ENCODE measurements at regions not wholly inside any gene's neighbourhood (a gene's known extent, or its start where the extent isn't known, plus 50 kb on each side); places are given as distances from the start of the nearest gene placed in this dataset.
A peak's percentile ranks its signal among the peaks of the same experiment; 100 is the strongest.

DNA sequence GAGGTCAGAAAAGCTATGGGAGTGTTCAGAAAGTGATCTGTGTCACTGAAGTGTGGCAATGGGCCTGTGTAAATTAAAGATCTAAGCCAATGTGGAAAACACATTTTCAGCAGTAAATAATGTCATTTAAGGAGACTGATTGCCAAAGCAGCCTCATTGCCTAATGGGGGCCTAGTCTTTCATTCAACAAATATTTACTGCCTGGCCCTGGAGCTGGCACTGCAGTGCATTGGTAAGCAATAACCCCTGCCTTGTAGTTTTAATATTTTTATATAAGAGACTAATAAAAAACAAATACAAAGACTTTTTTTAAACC, 326.6 kb downstream of the BTG1 start:
- DNase-seq (ENCODE audit: low read depth): no peak
- no peak overlapping the region for H3K4me3 ChIP-seq (ENCODE audit: low read depth, low read length)
- no peak for TF ChIP-seq POLR2A (IDR thresholded peaks at IDR 0.05; ENCODE audit: extremely low read depth, insufficient read length)
- TF ChIP-seq MYC (IDR thresholded peaks at IDR 0.05; ENCODE audit: low read depth, low read length): no peak
- TF ChIP-seq, protein P1, sequence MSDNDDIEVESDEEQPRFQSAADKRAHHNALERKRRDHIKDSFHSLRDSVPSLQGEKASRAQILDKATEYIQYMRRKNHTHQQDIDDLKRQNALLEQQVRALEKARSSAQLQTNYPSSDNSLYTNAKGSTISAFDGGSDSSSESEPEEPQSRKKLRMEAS (IDR thresholded peaks at IDR 0.05; ENCODE audit: low read depth, low read length): no peak
- TF ChIP-seq, protein P2, sequence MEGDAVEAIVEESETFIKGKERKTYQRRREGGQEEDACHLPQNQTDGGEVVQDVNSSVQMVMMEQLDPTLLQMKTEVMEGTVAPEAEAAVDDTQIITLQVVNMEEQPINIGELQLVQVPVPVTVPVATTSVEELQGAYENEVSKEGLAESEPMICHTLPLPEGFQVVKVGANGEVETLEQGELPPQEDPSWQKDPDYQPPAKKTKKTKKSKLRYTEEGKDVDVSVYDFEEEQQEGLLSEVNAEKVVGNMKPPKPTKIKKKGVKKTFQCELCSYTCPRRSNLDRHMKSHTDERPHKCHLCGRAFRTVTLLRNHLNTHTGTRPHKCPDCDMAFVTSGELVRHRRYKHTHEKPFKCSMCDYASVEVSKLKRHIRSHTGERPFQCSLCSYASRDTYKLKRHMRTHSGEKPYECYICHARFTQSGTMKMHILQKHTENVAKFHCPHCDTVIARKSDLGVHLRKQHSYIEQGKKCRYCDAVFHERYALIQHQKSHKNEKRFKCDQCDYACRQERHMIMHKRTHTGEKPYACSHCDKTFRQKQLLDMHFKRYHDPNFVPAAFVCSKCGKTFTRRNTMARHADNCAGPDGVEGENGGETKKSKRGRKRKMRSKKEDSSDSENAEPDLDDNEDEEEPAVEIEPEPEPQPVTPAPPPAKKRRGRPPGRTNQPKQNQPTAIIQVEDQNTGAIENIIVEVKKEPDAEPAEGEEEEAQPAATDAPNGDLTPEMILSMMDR (IDR thresholded peaks at IDR 0.05; ENCODE audit: low read depth, low read length): no peak

DNA sequence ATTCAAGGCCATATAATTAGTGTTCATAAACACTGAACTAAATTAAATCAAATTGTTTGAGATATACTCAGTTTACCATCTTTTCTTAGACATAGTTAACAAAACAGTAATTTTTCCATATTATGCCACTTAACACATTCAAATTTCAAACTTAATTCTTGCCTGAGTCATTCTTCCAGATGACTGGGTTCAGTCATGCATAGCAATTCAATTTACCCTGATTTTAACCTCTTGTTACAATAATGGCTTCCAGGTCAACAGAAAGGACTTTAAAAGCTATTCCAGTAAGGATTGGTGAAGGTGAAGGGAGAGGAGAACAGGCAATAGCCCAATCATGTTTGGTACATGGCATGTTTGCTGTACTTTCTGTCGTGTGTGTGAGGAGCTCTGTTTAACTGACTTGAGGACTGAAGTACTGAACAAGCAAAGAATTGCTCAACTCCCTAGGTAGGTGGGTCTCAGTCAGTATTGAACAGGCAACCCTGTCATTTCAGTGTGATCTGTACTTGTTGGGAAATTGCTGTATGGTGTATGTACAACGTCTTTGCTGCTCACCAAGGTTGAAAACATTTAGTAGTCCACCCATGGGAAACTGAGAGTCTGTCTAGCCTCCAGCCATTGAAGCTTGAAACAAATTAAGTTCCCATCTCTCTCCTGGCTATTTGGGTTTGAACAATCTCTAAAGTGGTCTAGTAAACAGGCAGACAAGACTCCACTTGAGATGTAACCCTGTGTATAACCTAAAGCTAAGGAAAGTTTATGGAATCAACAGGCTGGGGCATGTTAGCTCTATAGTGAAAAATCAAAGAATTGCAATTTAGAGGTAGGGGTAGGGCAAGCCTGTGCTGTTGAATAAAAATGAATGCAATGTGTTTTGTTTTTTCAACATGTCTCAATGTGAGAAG, 327.2 kb downstream of the BTG1 start:
- TF ChIP-seq POLR2A (IDR thresholded peaks at IDR 0.05; ENCODE audit: extremely low read depth, insufficient read length) (no peak), MYC (IDR thresholded peaks at IDR 0.05; ENCODE audit: low read depth, low read length) (no peak)
- TF ChIP-seq, protein P1 (IDR thresholded peaks at IDR 0.05; ENCODE audit: low read depth, low read length): no peak
- TF ChIP-seq, protein P2 (IDR thresholded peaks at IDR 0.05; ENCODE audit: low read depth, low read length): no peak
- DNase-seq (ENCODE audit: low read depth): no peak
- no peak overlapping the region for H3K4me3 ChIP-seq (ENCODE audit: low read depth, low read length)

GRCh38 chr12:91817517-91817916, 328.1 kb downstream of the BTG1 start:
- TF ChIP-seq POLR2A (IDR thresholded peaks at IDR 0.05; ENCODE audit: extremely low read depth, insufficient read length) (no peak), MYC (IDR thresholded peaks at IDR 0.05; ENCODE audit: low read depth, low read length) (no peak)
- TF ChIP-seq, protein P2 (IDR thresholded peaks at IDR 0.05; ENCODE audit: low read depth, low read length): no peak
- TF ChIP-seq, protein P1 (IDR thresholded peaks at IDR 0.05; ENCODE audit: low read depth, low read length): no peak
- no peak for DNase-seq (ENCODE audit: low read depth)
- H3K4me3 ChIP-seq (ENCODE audit: low read depth, low read length): no peak overlapping the region

DNA sequence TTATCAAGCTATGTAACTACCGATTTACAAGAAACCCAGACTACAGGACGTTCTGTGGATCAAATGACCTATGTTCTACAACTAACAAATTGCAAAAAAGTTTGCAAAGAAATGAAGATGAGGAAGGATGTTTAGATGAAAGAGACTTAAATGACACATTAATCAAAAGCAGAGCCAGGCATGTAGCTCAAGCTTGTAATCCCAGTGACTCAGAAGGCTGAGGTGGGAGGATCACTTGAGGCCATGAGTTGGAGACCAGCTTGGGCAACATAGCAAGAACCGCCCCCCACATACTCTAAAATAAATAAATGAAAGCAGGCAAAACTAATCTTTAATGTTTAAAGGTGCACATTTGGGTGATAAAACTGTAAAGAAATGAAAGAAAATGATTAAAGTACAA, 331.9 kb downstream of the BTG1 start:
- no peak for TF ChIP-seq POLR2A (IDR thresholded peaks at IDR 0.05; ENCODE audit: extremely low read depth, insufficient read length)
- TF ChIP-seq, protein P2 (IDR thresholded peaks at IDR 0.05; ENCODE audit: low read depth, low read length): no peak
- peak; percentile 28 for DNase-seq (ENCODE audit: low read depth)
- no peak overlapping the region for H3K4me3 ChIP-seq (ENCODE audit: low read depth, low read length)

- DNase-seq (ENCODE audit: low read depth): peak; percentile 76
- H3K4me3 ChIP-seq (ENCODE audit: low read depth, low read length): no peak overlapping the region
- TF ChIP-seq POLR2A (IDR thresholded peaks at IDR 0.05; ENCODE audit: extremely low read depth, insufficient read length): no peak
- TF ChIP-seq, protein P2 (IDR thresholded peaks at IDR 0.05; ENCODE audit: low read depth, low read length): peak; percentile 97
Observed at GRCh38 chr12:91811481-91812287, 334.0 kb downstream of the BTG1 start.
